ENCODE measurements at regions not wholly inside any gene's neighbourhood (a gene's known extent, or its start where the extent isn't known, plus 50 kb on each side); places are given as distances from the start of the nearest gene placed in this dataset.
"Not testable (repeated sequence)": the region's sequence is repeated elsewhere in the genome, so short reads cannot be mapped to it uniquely, and the experiment has no call there.

DNA sequence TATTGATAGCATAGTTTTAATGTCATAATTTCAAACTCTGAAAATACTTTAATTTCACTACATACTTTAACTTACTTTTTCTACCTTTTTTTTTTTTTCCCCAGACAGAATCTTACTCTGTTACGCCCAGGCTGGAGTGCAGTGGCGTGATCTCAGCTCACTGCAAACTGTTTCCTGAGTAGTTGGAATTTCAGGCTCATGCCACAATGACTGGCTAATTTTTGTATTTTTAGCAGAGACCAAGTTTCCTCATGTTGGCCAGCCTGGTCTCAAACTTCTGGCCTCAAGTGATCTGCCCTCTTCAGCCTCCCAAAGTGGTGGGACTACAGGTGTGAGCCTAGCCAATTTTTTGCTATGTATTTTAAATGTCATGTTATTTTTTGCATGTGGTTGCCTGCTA is 741.6 kb downstream of the TRAM1L1 start:
- no peak for DNase-seq (ENCODE audit: extremely low read depth, low read depth, low spot score)

DNA sequence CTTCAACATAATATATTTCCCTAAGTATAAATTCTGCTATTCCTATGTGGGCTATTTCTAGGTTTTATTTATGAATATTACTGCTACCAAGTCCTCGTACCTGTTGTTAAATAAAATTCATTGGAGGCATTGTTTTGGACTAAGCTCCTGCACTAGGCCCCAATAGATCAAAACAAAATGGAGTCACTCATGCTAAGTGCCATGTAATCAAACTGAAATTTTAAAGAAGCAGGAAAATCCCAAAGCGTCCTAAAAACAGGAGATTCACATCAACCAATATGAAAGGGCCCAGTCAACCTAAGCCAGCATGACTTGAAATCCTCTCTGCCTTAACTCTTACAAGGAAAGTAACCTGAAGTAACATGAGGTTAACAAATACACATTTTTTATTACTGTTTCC is 743.2 kb downstream of the TRAM1L1 start:
- no peak for DNase-seq (ENCODE audit: extremely low read depth, low read depth, low spot score)

DNA sequence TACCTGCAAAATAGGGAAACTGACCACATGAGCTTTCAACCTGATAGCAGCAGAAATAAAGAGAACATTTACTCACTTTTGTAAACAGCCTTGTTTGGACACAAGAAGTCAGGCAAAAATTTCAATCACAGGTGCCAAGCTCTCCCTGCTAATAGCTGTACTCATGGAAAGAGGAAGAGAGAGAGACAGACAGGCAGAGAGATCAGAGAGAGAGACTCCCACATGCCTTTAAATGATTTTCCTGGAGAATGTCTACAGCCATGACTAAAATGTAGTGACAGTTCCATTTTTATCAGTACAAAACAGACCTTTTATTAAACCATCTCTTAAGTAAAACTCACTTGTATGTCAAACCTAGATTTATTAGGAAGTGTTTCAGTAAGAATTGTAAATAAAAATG is 752.9 kb downstream of the TRAM1L1 start:
- no peak for DNase-seq (ENCODE audit: extremely low read depth, low read depth, low spot score)

- no peak for DNase-seq (ENCODE audit: extremely low read depth, low read depth, low spot score)
Observed at GRCh38 chr4:116328261-116328860, 757.0 kb downstream of the TRAM1L1 start.

DNA sequence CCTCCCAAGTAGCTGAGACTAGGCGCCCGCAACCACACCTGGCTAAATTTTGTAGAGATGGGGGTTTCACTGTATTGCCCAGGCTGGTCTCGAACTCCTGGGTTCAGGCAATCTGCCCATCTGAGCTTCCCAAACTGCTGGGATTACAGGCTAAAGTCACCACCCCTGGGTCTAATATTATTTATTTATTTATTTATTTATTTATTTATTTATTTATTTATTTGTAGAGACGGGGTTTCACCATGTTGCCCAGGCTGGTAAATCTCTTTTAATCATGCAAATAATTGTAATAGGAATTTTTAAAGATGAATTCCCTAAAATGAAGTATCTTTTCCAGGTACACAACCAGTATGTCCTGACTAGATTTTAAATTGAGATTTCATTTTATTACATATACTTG is 761.8 kb downstream of the TRAM1L1 start:
- DNase-seq (ENCODE audit: extremely low read depth, low read depth, low spot score): no peak

- DNase-seq (ENCODE audit: extremely low read depth, low read depth, low spot score): no peak
Observed at GRCh38 chr4:116321471-116321870, 763.9 kb downstream of the TRAM1L1 start.

GRCh38 chr4:116320859-116321258 is 764.5 kb downstream of the TRAM1L1 start:
- DNase-seq (ENCODE audit: extremely low read depth, low read depth, low spot score): no peak

DNA sequence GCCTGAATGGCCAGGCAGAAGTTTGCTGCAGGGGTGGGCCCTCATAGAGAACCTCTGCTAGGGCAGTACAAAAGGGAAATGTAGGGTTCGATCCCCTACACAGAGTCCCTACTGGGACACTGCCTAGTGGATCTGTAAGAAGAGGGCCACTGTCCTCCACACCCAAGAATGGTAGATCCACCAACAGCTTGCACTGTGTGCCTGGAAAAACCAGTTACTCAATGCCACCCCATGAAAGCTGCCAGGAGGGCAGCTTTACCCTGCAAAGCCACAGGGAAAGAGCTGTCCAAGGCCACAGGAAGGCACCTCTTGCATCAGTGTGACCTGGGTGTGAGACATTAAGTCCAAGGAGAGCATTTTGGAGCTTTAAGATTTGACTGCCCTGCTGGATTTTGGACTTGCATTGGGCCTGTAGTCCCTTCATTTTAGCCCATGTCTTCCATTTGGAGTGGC is 781.6 kb downstream of the TRAM1L1 start:
- DNase-seq (ENCODE audit: extremely low read depth, low read depth, low spot score): no peak

DNA sequence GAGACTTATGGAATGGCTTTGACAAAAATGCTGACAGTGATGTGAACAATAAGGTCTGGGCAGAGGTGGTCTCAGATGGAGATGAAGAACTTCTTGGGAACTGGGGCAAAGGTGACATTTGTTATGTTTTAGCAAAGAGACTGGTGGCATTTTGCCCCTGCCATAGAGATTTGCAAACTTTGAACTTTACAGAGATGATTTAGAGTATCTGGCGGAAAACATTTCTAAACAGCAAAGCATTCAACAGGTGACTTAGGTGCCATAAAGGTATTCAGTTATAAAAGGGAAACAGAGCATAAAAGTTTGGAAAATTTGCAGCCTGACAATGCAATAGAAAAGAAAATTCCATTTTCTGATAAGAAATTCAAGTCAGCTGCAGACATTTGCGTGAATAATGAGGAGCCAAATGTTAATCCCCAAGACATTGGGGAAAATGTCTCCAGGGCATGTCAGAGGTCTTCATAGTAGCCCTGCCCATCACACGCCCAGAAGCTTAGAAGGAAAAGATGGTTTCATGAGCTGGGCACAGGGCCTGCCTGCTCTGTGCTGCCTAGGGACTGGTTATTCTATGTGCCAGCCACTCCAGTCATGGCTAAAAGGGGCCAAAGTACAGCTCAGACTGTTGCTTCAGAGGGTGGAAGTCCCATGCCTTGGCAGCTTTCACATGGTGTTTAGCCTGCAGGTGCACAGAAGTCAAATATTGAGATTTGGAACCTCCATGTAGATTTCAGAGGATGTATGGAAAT is 782.2 kb downstream of the TRAM1L1 start:
- no peak for DNase-seq (ENCODE audit: extremely low read depth, low read depth, low spot score)

- DNase-seq (ENCODE audit: extremely low read depth, low read depth, low spot score): no peak
Observed at GRCh38 chr4:116275006-116275405, 810.4 kb downstream of the TRAM1L1 start.

DNA sequence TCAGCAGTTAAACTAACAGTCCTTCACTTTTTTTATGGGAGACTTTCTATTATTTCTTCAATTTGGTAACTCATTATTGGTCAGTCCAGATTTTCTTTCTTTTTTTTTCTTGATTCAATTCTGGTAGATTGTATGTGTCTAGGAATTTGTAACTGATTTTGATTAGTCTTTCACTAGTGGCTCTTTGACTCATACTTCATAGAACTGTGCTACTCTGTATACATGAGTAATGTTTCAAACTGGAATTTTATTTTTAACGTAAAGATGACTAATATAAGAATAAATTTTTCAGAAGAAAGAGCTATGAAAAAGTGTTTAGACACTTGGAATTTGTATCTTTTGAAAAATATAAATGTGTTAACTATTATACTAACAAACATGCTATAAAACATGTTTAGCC is 813.0 kb downstream of the TRAM1L1 start:
- no peak for DNase-seq (ENCODE audit: extremely low read depth, low read depth, low spot score)

GRCh38 chr4:116260931-116261330 is 824.4 kb downstream of the TRAM1L1 start:
- DNase-seq (ENCODE audit: extremely low read depth, low read depth, low spot score): not testable (repeated sequence)

GRCh38 chr4:116244771-116245170 is 840.6 kb downstream of the TRAM1L1 start:
- DNase-seq (ENCODE audit: extremely low read depth, low read depth, low spot score): no peak

DNA sequence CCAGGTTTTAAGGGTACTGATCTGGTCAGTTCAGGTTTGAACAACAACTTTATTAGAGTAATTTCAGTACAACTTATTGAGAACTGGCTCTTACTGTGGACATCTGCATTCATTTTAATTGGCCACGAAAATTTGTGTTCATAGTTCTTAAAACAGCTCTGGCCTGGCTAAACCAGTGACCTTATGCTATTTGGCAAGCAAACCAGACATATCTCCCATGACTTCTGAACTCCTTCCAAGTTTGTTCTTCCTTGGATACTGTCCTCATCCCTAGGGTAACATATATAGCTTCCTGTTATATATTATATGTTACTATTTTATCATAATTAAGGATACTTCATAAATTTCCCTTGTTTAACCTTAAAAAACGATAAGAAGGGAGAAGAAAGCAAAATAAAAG is 841.9 kb downstream of the TRAM1L1 start:
- DNase-seq (ENCODE audit: extremely low read depth, low read depth, low spot score): no peak

- DNase-seq (ENCODE audit: extremely low read depth, low read depth, low spot score): no peak
Observed at GRCh38 chr4:116233971-116234370, 851.4 kb downstream of the TRAM1L1 start.

DNA sequence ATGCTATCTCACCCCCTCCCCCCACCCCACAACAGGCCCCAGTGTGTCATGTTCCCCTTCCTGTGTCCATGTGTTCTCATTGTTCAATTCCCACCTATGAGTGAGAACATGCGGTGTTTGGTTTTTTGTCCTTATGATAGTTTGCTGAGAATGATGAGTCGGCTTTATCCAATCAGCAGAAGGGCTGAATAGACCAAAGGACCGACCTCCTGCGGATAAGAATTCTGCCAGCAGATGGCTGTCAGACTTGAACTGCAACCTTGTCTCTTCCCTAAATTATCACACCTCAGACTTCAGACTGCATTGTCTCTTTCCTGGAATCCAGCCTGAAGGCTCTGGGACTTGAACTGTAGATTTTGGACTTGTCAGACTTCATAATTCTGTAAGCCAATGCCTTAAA is 853.4 kb downstream of the TRAM1L1 start:
- not testable (repeated sequence) for DNase-seq (ENCODE audit: extremely low read depth, low read depth, low spot score)

- DNase-seq (ENCODE audit: extremely low read depth, low read depth, low spot score): no peak
Observed at GRCh38 chr4:116229420-116229819, 856.0 kb downstream of the TRAM1L1 start.

DNA sequence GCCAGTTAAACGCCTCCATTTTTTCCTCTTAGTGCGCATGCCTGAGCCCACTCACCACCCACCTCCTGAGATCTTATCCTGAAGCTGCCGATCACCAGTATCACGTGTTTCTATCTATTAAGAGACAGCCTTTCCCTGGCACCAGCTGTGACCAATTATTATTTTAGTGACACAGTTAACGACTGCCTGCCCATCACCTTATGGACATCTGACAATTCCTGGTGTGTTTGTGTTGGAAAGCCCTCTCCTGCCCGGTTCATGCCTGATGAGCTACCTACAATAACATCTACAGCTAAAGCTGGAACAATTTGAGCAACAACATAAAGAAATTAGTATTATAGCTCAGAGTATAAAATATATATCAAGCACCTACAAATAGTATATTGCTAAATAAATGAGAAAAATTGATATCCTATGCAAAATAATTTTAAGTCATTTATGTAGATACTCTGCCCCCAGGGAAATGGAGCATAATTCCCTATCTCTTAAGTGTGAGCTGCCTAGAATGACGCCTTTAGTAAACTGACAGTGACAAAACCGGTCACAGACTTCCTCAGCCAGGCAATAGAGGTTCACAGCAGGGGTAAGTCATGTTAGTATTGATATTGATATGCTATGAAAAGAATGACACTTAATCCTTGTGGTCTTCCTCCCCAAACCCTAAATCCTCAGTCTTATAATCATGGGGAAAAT is 862.2 kb downstream of the TRAM1L1 start:
- no peak for DNase-seq (ENCODE audit: extremely low read depth, low read depth, low spot score)

DNA sequence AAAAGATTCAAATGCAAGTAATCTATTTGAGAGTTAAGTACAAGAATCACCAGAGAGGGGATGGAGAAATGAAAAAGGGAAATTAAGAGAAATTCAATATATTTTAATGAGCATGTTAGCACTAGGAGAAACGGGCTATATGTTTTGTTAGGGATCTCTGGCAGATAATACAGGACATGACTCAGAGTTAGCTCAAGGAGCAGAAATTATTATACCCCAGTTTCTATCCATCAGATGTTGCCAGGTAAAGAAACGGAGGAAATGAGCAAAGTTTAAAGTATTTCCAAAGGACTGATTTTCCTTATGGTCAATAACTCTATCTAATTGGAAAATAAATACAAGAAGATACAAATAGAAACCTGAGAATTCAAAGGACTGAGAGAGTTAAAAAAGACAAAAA is 867.6 kb downstream of the TRAM1L1 start:
- DNase-seq (ENCODE audit: extremely low read depth, low read depth, low spot score): peak; percentile 33

- DNase-seq (ENCODE audit: extremely low read depth, low read depth, low spot score): no peak
Observed at GRCh38 chr4:116215622-116216021, 869.8 kb downstream of the TRAM1L1 start.

DNA sequence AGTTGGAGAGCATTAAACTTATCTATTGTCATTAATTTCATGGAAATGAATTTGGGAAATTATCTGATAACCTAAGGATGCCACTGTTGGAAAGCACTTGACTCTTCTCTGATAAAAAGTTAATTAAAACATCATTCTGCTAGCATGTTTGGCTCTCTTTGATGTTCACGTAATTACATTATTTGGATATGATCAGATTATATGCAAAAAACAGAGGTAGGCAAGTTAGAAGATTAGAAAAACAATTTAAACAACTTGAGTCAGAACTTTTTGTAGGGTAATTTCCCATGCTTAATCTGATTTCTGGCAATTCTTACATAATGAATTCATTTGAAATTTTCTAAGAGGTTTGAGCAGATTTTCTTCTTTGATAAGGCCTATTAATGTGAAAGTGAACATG is 882.9 kb downstream of the TRAM1L1 start:
- DNase-seq (ENCODE audit: extremely low read depth, low read depth, low spot score): no peak

DNA sequence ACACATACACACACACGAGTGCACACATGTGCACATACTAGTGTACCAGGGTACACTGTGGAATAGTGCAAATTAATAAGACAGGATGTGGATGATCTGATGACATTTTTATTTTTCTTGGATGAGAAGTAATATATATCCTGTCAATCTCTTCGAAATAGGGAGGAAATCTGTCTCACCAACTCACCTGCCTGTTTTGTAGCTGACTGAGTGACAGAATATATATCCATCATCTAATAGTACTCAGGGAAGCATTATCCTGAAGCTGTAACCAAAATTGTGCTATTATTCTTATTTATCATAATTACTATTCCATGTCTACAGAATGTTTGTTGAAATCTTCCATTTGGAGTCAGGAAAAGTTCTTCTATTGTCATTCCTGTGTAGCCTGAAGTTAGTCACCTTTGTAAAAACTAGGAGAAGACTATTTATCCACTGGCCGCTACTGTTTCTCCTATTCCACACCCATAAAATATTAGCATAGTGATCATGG is 888.0 kb downstream of the TRAM1L1 start:
- DNase-seq (ENCODE audit: extremely low read depth, low read depth, low spot score): no peak

Data from glomerular endothelial cell (primary cell).